HG03457 (cell line): ENCODE measurements at regions not wholly inside any gene's neighbourhood (a gene's known extent, or its start where the extent isn't known, plus 50 kb on each side); places are given as distances from the start of the nearest gene placed in this dataset.
"Not testable (repeated sequence)": the region's sequence is repeated elsewhere in the genome, so short reads cannot be mapped to it uniquely, and the experiment has no call there.

ENCODE experiments used
- ATAC-seq: cut with Tn5 transposase; IDR thresholded peaks from one replicate; pipeline ENCODE4 v1.9.1; 2021; ENCODE audit warnings: moderate number of reproducible peaks; ENCODE audit not compliant: unreplicated experiment

DNA sequence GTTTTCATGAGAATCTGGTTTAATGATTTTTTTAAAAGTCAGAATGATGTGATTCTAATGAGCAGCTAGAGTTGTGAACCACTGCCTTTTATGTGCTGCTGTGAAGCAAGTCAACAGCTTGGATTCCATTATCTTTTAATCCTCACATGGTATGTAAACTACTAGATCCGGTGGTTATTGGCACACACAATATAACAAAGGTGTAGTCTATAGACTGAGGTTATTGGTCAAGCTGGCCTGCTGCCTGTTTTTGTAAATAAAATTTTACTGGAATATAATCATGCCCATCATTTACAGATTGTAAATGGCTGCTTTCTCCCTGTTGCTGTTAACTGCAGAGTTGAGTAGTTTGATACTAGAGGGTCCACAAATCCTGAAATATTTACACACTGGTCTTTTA, 103.1 kb downstream of the OTOL1 start:
- no peak for ATAC-seq

DNA sequence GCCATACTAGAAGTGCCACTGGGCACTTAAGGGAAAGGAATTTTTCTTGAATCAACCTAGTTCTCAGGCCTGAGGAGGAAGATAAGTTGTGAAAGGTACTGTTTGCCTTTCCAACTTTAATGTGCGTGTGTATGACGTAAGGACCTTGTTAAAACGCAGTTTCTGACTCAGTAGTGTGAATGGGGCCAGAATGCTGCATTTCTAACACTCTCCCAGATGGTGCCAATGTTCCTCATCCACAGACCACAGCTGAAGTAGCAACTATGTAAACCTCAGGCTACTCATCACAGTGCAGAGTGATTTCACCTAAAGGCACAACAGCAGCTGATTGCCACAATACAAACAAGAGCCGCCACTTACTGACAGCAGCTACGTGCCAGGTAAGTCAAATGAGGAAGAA, 103.6 kb downstream of the OTOL1 start:
- ATAC-seq: no peak

DNA sequence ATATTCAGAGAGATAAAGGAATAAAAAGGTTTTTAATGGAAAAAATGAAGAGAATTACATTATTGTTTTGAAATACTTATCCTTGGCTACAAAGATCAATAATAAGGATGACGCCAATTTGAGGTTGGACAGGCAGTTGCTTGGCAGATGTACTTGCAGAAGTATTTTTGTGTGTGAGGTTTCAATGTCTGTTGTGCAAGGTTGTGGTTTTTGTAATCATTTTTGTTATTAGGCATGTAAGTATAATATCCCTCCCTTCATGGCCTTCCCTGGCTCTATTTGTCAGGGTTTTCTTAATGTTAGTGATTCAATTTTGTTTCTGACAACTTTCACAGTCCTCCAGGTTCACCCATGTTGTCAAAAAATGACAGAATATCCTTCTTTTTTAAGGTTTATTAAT, 105.9 kb downstream of the OTOL1 start:
- ATAC-seq: no peak

DNA sequence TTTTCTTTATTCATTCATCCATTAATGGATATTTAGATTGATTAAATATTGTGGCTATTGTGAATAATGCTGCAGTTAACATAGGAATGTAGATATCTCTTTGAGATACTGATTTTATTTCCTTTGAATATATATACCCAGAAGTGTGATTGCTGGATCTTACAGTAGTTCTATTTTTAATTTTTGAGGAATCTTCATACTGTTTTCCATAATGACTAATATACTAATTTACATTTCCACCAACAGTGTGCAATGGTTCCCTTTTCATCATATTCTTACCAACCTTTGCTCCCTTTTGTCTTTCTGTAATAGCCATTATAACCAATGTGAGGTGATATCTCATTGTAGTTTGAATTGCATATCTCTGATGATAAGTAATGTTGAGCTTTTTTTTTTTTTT, 106.3 kb downstream of the OTOL1 start:
- ATAC-seq: no peak

DNA sequence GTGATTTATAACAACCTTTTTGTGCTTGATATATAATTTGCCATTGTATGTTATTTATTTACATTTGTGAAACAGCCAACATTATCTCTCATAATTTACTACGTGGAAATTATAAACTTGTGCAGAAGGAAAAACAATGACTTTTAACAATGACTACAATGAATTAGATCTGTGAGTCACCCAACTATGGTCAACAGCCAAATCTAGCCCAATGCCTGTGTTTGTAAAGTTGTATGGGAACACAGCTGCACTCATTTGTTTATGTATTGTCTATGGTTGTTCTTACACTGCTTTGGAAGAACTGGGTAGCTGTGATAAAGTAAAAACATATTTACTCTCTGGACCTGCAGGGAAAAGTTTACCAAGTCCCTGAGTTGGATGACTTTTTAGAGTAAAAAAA, 110.4 kb downstream of the OTOL1 start:
- no peak for ATAC-seq

DNA sequence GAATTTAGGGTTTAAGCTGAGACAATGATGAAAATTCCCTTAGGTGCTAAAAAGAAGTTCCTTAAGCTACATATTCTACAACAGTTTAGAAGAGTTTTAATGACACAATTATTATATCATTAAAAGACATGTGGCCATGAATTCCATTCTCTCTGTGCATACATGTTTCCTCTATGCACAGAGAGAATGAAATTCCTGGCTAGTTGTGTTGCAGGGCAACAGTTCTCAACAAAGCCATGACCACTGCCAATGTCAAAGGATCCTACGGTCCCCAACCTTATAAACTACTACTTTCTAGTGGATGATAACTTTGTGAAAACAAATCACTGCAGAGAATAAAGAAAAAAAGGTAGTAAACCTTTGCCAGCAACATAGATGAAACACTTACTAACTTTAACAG, 122.7 kb downstream of the OTOL1 start:
- no peak for ATAC-seq

DNA sequence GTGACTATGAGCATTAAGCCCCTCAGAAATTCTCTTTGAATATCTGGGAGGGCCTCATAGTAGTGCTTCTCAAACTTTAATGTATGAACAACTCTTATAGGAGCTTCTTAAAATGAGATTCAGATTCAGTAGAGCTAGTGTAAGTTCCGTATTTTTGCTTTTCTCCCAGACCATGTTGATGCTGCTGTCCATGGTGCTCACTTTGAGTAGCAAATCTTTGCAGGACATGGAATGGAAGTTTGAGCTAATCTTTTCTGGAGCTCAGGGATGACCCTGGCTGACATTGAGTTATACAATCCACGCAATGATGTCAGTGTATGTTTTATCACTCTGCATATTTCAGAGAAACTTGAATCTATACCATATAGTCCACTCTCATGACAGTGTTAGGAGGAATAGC, 134.2 kb downstream of the OTOL1 start:
- no peak for ATAC-seq

DNA sequence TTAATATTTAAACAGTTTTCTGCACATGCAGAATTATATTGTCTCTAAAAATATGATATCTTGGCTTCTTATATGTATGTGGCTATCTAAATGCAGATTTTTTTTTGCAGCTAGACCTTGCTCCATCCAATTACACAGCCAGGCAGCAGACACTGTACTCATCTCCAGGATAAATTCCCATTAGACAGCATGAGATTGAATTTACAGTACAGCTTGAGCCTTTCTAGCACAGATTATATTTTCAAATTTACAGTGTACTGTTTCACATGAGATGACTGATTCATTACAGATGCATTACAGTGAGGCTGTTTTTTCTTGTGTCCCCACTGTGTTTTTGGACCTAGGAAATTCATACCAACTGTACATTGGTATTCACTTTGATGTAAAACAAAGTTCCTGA, 134.9 kb downstream of the OTOL1 start:
- no peak for ATAC-seq

DNA sequence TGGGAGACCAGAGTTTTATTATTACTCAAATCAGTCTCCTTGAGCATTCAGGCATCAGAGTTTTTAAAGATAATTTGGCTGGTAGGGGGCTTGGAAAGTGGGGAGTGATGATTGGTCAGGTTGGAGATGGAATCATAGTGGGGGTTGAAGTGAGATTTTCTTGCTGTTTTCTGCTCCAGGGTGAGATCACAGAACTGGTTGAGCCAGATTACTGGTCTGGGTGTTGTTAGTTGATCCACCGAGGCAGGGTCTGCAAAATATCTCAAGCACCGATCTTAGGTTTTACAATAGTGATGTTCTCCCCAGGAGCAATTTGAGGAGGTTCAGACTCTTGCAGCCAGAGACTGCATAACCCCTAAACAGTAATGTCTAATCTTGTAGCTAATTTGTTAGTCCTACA, 141.0 kb downstream of the OTOL1 start:
- no peak for ATAC-seq

DNA sequence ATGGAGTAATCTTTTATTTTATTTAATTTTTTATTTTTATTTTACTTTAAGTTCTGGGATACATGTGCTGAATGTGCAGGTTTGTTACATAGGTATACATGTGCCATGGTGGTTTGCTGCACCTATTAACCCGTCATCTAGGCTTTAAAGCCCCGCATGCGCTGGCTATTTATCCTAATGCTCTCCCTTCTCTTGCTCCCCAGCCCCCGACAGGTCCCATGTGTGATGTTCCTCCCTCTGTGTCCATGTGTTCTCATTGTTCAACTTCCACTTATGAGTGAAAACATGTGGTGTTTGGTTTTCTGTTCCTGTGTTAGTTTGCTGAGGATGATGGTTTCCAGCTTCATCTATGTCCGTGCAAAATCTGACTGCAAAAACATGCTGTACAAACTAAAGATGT, 142.5 kb downstream of the OTOL1 start:
- not testable (repeated sequence) for ATAC-seq

DNA sequence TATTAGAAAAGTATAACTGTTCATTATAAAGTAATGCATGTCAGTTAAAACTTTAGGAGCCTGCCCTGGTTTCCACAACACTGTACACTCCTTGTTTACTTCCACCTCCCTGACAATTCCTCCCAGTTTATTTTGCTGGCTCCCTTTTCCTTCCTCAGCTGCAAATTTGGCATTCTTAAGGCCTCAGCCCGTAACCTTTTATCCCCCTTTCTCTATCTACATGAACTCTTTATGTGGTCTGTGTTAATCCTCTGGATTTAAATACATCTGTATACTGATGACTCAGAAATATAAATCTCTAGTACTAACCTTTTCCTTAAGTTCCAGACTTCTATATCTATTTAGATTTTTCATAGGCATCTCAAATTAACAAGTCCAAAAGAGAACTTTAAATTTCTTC, 143.6 kb downstream of the OTOL1 start:
- ATAC-seq: no peak

DNA sequence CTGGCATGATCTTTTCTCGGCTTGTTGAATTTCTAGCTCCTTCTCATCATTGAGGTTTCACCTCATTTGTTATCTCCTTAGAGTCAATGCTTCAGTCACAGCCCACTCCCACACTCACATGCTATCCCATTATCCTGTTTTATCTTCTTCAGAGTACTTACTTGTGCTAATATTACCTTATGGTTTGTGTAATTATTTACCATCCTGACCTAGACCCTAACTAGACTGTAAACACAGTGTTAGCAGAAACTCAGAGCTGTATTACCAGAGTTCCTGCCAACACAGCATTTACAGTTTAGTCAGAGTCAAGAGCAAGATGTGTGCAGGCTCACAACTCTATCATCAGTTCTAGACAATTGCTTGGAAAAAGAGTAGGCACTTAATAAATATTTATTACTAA, 144.7 kb downstream of the OTOL1 start:
- no peak for ATAC-seq

DNA sequence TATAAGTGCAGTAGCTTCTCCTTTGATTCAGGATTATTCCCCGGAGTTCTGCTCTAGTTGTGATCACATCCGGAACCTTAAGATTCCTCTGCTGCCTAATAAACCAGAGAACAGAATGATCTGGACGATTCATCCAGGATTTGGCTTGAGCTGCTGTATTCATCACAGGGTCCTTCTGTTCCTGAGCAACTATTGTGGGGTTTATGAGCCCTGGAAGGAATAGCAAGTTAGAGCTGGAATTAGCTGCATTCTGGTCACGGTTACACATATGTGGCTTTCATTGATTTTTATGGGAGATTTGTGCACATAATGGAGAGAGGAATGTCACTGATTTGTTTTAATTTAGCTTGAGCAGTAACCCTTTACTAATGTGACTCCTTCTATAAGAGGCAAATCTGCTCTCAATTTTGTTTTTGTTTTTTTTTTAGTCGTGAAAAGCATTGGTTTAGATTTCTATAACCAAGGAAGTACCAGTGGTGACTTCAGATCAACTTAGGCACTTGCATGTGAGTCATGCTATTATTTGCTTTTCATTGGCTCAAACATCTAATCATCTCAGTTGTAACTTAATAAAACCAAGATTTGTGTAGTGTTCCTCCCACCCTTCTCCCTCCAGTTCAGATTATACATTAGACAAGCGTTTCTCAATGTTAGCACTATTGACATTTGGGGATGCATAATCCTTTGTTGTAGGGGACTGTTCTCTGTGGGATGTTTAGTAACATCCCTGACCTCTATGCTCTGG, 148.5 kb downstream of the OTOL1 start:
- ATAC-seq: no peak

DNA sequence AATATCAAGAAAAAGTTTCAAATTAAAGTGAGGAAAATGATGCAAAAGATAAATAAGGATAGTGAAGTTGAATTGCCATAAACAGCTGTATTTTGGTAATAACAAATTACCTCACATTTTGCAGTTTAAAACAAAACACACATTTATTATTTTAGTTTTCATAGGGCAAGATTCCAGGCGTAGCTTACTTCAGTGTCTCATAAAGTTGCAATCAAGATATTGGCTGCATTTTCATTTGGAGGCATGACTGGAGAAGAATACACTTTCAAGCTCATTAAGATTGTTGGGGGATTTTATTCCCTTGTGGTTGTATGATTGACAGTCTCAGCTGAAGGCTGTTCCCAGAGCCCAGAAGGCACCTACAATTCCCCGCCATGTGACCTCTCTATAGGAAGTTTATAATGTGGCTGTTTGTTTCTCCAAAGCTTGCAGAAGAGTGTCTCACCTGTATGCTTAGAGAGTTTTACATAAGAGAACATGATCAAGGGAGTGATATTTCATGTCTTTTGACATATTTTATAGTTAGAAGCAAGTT, 151.4 kb downstream of the OTOL1 start:
- no peak for ATAC-seq

DNA sequence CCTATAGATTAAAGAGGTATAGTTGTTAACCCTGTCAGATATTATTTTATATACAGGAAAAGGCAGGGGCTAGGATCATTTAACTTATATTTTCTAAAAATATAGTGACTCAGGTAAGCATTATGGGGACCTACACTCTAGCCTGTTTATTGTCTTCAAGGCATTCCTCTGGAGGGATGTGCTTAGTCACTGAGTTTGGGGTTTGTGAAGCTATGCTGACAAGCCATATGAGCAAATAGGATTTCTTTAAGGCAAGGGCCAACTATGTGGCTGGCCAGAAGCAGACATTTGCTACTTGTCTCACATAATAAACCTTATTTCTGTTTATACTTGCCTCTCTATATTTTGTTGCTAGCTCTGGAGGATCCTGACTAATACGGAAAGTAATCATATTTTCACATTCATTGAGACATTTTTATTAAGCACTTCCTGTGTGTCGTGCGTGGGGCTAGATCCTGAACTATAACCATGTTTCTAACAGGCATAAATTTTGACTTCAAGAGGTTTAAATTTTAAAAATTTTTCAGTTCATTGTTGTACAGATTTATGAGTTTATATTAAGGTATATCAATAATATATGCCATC, 153.4 kb downstream of the OTOL1 start:
- no peak for ATAC-seq

DNA sequence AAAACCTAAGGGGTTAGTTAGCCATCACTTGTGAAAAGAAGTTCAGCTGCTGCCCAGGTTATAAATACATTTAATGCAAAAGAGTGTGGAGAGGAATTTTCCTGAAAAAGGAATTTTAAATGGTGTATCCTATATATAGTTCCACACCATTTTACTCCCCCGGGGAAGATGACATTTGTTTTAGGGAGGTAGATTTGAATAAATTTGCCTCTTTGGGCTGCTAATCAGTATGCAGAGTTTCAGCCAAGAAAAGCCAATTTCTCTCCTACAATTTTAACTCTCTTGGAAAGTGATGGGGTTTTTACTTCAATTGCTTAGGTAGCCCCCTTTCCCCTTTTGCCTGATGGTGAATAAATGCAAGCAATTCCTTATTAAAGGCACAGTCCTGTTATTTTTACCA, 161.2 kb downstream of the OTOL1 start:
- no peak for ATAC-seq

DNA sequence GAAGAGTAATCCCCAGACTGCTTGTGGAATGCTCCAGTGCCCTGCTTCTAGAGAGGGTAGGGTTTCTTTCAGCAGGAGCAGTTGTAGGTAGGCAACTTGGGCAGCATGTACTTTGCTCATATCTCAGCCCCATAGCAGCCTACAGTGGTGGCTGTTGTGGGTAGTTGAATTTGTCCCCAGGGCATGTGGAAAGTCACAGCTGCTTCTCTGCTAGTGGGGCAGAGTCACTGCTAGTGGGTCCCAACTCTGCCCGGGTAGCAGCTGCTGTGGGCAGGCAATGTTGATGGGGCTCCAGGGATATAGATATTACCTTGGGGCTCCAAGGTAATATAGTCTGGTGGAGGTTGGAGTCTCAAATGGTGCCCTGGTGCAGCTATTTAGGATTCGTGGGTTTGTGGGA, 174.5 kb downstream of the OTOL1 start:
- ATAC-seq: no peak

DNA sequence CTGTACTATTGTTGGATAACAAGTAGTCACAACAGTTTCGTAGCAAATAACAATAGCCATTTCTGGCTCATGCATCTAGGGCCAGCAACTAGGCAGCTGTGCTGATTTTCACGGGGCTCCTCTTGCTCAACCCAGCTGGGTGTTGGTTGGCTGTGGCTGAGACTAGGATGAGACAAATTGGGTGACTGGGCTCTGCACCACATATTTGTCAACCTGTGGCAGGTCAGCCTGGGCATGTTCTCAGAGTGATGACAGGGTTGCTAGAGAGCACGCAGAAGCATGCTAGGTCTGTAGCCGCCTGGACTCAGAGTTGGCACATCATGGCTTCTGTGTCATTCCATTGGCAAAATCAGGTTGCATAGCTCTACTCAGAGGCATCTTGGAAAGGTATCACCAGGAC, 175.9 kb downstream of the OTOL1 start:
- ATAC-seq: no peak

DNA sequence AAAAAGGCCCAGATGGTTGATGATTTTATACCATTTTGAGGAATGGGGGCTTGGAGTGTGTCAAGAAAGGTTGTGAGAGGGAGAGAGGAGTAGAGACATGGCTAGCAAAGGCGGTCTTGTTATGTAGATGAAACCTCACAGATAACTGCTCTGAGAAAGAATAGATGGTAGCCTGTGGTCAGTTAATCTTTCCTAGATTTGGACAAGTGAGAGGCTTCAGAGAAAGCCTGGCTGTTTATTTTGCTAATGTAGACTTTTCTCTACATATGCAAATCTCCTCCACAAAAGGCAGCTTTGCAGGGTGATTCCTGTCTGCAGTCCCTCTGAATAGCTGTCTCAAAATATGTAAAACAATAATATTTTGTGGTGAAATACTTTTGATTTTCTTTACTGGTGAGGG, 177.3 kb downstream of the OTOL1 start:
- no peak for ATAC-seq

DNA sequence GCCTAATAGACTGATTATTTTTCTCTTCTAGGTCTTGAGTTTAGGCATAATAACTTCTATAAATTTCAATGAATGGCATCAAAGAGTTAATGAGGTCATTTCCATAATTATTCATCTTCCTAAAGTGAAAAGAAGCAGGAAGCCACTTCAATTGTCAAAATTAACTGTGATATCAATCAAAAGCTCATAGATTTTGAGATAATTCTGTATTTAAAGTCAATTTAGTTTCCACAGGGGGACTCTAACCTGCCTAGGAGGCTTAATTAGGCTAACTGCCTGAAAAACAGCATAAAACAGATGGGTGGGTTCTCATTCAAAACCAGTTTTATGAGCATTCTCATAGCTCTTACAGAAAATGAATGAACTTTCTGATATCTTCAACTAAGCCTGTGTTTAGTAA, 177.8 kb downstream of the OTOL1 start:
- no peak for ATAC-seq

DNA sequence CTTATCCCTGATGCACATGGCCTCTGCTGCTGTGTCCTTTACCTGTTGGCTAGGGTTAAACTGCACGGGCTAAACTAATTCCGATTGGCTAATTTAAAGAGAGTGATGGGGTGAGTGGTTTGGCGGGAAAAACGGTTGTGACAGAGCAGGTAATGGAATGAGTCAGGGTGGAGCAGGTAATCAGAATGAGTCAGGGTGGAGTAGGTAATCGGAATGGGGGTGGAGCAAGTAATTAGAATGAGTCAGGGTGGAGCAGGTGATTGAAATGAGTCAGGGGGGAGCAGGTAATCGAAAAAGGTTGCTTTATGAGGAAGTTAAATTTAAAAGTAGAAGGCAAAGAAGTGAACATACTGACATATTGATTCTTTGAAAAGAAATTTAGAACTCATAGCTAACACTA, 185.2 kb downstream of the OTOL1 start:
- not testable (repeated sequence) for ATAC-seq

DNA sequence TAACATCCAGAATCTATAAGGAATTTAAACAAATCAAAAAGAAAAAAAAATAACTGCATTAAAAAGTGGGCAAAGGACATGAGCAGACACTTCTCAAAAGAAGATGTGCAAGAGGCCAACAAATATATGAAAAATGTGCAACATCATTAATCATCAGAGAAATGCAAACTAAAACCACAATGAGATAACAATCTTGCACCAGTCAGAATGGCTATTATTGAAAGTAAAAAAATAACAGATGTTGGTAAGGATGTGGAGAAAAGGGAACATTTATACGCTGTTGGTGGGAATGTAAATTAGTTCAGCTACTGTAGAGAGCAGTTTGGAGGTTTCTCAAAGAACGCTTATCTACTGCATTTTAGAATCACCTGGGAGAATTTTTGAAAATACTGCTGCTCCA, 186.1 kb downstream of the OTOL1 start:
- no peak for ATAC-seq
